ENCODE measurements at regions not wholly inside any gene's neighbourhood (a gene's known extent, or its start where the extent isn't known, plus 50 kb on each side); places are given as distances from the start of the nearest gene placed in this dataset.

GRCh38 chrX:69083361-69083760 is 81.9 kb downstream of the PJA1 start:
- no peak for DNase-seq

- DNase-seq = no peak
Measured at GRCh38 chrX:69082753-69083150, 82.5 kb downstream of the PJA1 start.

GRCh38 chrX:69082055-69082752 is 83.0 kb downstream of the PJA1 start:
- no peak for DNase-seq

- no peak for DNase-seq
Measured at GRCh38 chrX:69080855-69081465, 84.3 kb downstream of the PJA1 start.

GRCh38 chrX:69079268-69079667 is 86.0 kb downstream of the PJA1 start:
- DNase-seq = no peak

GRCh38 chrX:69077895-69078455 is 87.3 kb downstream of the PJA1 start:
- no peak for DNase-seq

GRCh38 chrX:69076088-69076487 is 89.2 kb downstream of the PJA1 start:
- no peak for DNase-seq

GRCh38 chrX:69074726-69075125 is 90.5 kb downstream of the PJA1 start:
- DNase-seq = no peak

- no peak for DNase-seq
Measured at GRCh38 chrX:69073721-69074120, 91.5 kb downstream of the PJA1 start.

- DNase-seq = no peak
Measured at GRCh38 chrX:69073241-69073640, 92.0 kb downstream of the PJA1 start.

- DNase-seq = no peak
Measured at GRCh38 chrX:69072486-69073006, 92.7 kb downstream of the PJA1 start.

- no peak for DNase-seq
Measured at GRCh38 chrX:69070949-69071650, 94.2 kb downstream of the PJA1 start.

- DNase-seq = no peak
Measured at GRCh38 chrX:69069876-69070275, 95.4 kb downstream of the PJA1 start.

- no peak for DNase-seq
Measured at GRCh38 chrX:69069086-69069445, 96.2 kb downstream of the PJA1 start.

GRCh38 chrX:69068301-69069085 is 96.8 kb downstream of the PJA1 start:
- no peak for DNase-seq

GRCh38 chrX:69067841-69068240 is 97.4 kb downstream of the PJA1 start:
- no peak for DNase-seq

GRCh38 chrX:69066966-69067525 is 98.2 kb downstream of the PJA1 start:
- DNase-seq = peak; percentile 11

GRCh38 chrX:69066021-69066757 is 99.1 kb downstream of the PJA1 start:
- no peak for DNase-seq

GRCh38 chrX:69065451-69065850 is 99.8 kb downstream of the PJA1 start:
- peak; percentile 26 for DNase-seq

GRCh38 chrX:69063486-69063885 is 101.8 kb downstream of the PJA1 start:
- DNase-seq = no peak

GRCh38 chrX:69062493-69062892 is 102.8 kb downstream of the PJA1 start:
- no peak for DNase-seq
